IPS DF 6.9 (cell line): ENCODE measurements at regions not wholly inside any gene's neighbourhood (a gene's known extent, or its start where the extent isn't known, plus 50 kb on each side); places are given as distances from the start of the nearest gene placed in this dataset.

Experiments
- DNase-seq: peaks from one replicate; pipeline ENCODE4 v3.0.0-alpha.2; 2013; ENCODE audit warnings: low read depth, low spot score
- H3K27ac ChIP-seq: one replicate; pipeline ENCODE4 v1.5.1; 2013; ENCODE audit warnings: low read length, control low read depth
- H3K27me3 ChIP-seq: 2 replicates; pipeline ENCODE4 v1.6.1; 2013; ENCODE audit warnings: mild to moderate bottlenecking, low read length; ENCODE audit not compliant: control insufficient read depth, insufficient read depth
- H3K36me3 ChIP-seq: 2 replicates; pipeline ENCODE4 v1.6.1; 2013; ENCODE audit warnings: low read length; ENCODE audit not compliant: control insufficient read depth, insufficient read depth
- H3K4me1 ChIP-seq: 2 replicates; pipeline ENCODE4 v1.6.1; 2013; ENCODE audit warnings: low read length; ENCODE audit not compliant: control insufficient read depth, insufficient read depth
- H3K4me3 ChIP-seq: 2 replicates; pipeline ENCODE4 v1.5.1; 2013; ENCODE audit warnings: mild to moderate bottlenecking, low read length
- H3K9me3 ChIP-seq: 2 replicates; pipeline ENCODE4 v1.6.1; 2013; ENCODE audit warnings: low read length, inconsistent platforms; ENCODE audit not compliant: control insufficient read depth, insufficient read depth
- WGBS: extraction: QIAGEN DNeasy Blood & Tissue Kit; methylation state at CpG from one replicate; pipeline ENCODE4 v1.1.7; 2013; ENCODE audit warnings: mixed read lengths, missing lambda C conversion rate; ENCODE audit not compliant: insufficient read length, insufficient coverage; 5-methylcytosine and 5-hydroxymethylcytosine counted together

GRCh38 chr4:58050439-58050838, 940.3 kb upstream of the IGFBP7 start:
- Histone ChIP-seq H3K36me3 (no peaks in the 10 kb centered on the region), H3K9me3 (no peaks in the 10 kb centered on the region), H3K27me3 (no peaks in the 10 kb centered on the region), H3K4me3 (no peak overlapping the region), H3K27ac (no peak overlapping the region), H3K4me1 (no peaks in the 10 kb centered on the region)
- no CpG with 5 or more reads among the region's 4 CpGs for WGBS
- DNase-seq, result no peak

- Histone ChIP-seq H3K4me3 (no peak overlapping the region), H3K4me1 (no peaks in the 10 kb centered on the region), H3K27ac (no peak overlapping the region), H3K27me3 (no peaks in the 10 kb centered on the region), H3K9me3 (no peaks in the 10 kb centered on the region), H3K36me3 (no peaks in the 10 kb centered on the region)
- no CpG with 5 or more reads among the region's 2 CpGs for WGBS
- no peak for DNase-seq
Observed at GRCh38 chr4:58048491-58048890, 938.3 kb upstream of the IGFBP7 start.

GRCh38 chr4:58042176-58042575, 932.0 kb upstream of the IGFBP7 start:
- H3K27ac ChIP-seq, result no peak overlapping the region
- WGBS, result no CpG with 5 or more reads among the region's 1 CpG
- no peaks in the 10 kb centered on the region for H3K4me1 ChIP-seq
- H3K9me3 ChIP-seq, result no peaks in the 10 kb centered on the region; the same call in 1 of the 2 replicates
- H3K4me3 ChIP-seq, result no peak overlapping the region
- no peaks in the 10 kb centered on the region for H3K36me3 ChIP-seq
- no peaks in the 10 kb centered on the region for H3K27me3 ChIP-seq
- DNase-seq, result no peak

GRCh38 chr4:57993944-57994343, 883.8 kb upstream of the IGFBP7 start:
- Histone ChIP-seq H3K27me3 (no peaks in the 10 kb centered on the region), H3K4me1 (no peaks in the 10 kb centered on the region), H3K36me3 (no peaks in the 10 kb centered on the region), H3K4me3 (no peak overlapping the region), H3K9me3 (no peaks in the 10 kb centered on the region), H3K27ac (no peak overlapping the region)
- no peak for DNase-seq
- WGBS, result no CpG with 5 or more reads among the region's 2 CpGs

GRCh38 chr4:57989430-57989829, 879.2 kb upstream of the IGFBP7 start:
- WGBS, result no CpG with 5 or more reads among the region's 6 CpGs
- no peaks in the 10 kb centered on the region for H3K4me1 ChIP-seq

GRCh38 chr4:57985161-57985560, 875.0 kb upstream of the IGFBP7 start:
- H3K27me3 ChIP-seq, result no peaks in the 10 kb centered on the region
- H3K9me3 ChIP-seq, result no peaks in the 10 kb centered on the region
- no peaks in the 10 kb centered on the region for H3K36me3 ChIP-seq
- no peaks in the 10 kb centered on the region for H3K4me1 ChIP-seq
- no peak overlapping the region for H3K27ac ChIP-seq
- no peak for DNase-seq
- H3K4me3 ChIP-seq, result no peak overlapping the region

More at GRCh38 chr4:57989430-57989829, 879.2 kb upstream of the IGFBP7 start:
- DNase-seq, result no peak
- Histone ChIP-seq H3K27ac (no peak overlapping the region), H3K27me3 (no peaks in the 10 kb centered on the region), H3K4me3 (no peak overlapping the region), H3K9me3 (no peaks in the 10 kb centered on the region), H3K36me3 (no peaks in the 10 kb centered on the region)

- no CpG with 5 or more reads among the region's 5 CpGs for WGBS
- H3K4me3 ChIP-seq, result no peak overlapping the region
- H3K9me3 ChIP-seq, result no peaks in the 10 kb centered on the region
- H3K27me3 ChIP-seq, result no peaks in the 10 kb centered on the region
- H3K27ac ChIP-seq, result no peak overlapping the region
- no peaks in the 10 kb centered on the region for H3K36me3 ChIP-seq
- no peaks in the 10 kb centered on the region for H3K4me1 ChIP-seq
- DNase-seq, result no peak
Observed at GRCh38 chr4:57981123-57981522, 870.9 kb upstream of the IGFBP7 start.

- no CpG with 5 or more reads among the region's 4 CpGs for WGBS
Observed at GRCh38 chr4:57974821-57975220, 864.6 kb upstream of the IGFBP7 start.

GRCh38 chr4:57973819-57974218, 863.6 kb upstream of the IGFBP7 start:
- DNase-seq, result no peak
- Histone ChIP-seq H3K9me3 (no peaks in the 10 kb centered on the region), H3K4me1 (no peaks in the 10 kb centered on the region), H3K4me3 (no peak overlapping the region), H3K27ac (no peak overlapping the region), H3K27me3 (no peaks in the 10 kb centered on the region), H3K36me3 (no peaks in the 10 kb centered on the region)
- WGBS, result no CpG with 5 or more reads among the region's 1 CpG

More at GRCh38 chr4:57974821-57975220, 864.6 kb upstream of the IGFBP7 start:
- no peaks in the 10 kb centered on the region for H3K27me3 ChIP-seq
- H3K27ac ChIP-seq, result no peak overlapping the region
- H3K9me3 ChIP-seq, result no peaks in the 10 kb centered on the region
- no peak overlapping the region for H3K4me3 ChIP-seq
- H3K36me3 ChIP-seq, result no peaks in the 10 kb centered on the region
- no peaks in the 10 kb centered on the region for H3K4me1 ChIP-seq
- no peak for DNase-seq

GRCh38 chr4:57971261-57971660, 861.1 kb upstream of the IGFBP7 start:
- Histone ChIP-seq H3K27ac (no peak overlapping the region), H3K27me3 (no peaks in the 10 kb centered on the region), H3K36me3 (no peaks in the 10 kb centered on the region), H3K4me3 (no peak overlapping the region), H3K9me3 (no peaks in the 10 kb centered on the region; the same call in 1 of the 2 replicates), H3K4me1 (no peaks in the 10 kb centered on the region)
- DNase-seq, result no peak

- H3K9me3 ChIP-seq, result no peaks in the 10 kb centered on the region; the same call in 1 of the 2 replicates
- WGBS, result no CpG with 5 or more reads among the region's 23 CpGs
- no peak overlapping the region for H3K27ac ChIP-seq
- H3K4me1 ChIP-seq, result no peaks in the 10 kb centered on the region
- no peaks in the 10 kb centered on the region for H3K36me3 ChIP-seq
- no peaks in the 10 kb centered on the region for H3K27me3 ChIP-seq
- no peak for DNase-seq
- no peak overlapping the region for H3K4me3 ChIP-seq
Observed at GRCh38 chr4:57966987-57967760, 857.0 kb upstream of the IGFBP7 start.
